Fibroblast of skin of scalp (primary cell): ENCODE measurements at regions not wholly inside any gene's neighbourhood (a gene's known extent, or its start where the extent isn't known, plus 50 kb on each side); places are given as distances from the start of the nearest gene placed in this dataset.
"Not testable (repeated sequence)": the region's sequence is repeated elsewhere in the genome, so short reads cannot be mapped to it uniquely, and the experiment has no call there.

Source experiments
- DNase-seq: peaks from one replicate; pipeline ENCODE4 v3.0.0-alpha.2; 2013

DNA sequence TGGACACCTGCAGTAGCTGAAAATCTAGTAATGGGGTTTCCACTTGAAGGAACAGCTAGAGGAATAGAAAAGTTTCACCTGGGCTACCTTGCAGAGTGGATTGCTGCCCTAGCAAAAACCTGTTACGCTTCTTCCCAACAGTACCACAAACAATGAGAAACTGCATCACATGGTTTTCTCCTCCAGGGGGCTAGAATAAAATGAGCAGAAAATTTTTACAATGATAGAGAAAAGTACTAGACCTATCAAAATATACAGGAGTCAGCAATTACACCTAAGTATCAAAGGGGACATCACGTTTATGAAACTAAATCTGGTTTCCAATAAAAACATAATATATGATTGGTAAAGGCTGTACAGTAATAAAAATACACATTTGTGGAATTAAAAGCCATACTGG is 423.1 kb upstream of the PITX2 start:
- DNase-seq: no peak

DNA sequence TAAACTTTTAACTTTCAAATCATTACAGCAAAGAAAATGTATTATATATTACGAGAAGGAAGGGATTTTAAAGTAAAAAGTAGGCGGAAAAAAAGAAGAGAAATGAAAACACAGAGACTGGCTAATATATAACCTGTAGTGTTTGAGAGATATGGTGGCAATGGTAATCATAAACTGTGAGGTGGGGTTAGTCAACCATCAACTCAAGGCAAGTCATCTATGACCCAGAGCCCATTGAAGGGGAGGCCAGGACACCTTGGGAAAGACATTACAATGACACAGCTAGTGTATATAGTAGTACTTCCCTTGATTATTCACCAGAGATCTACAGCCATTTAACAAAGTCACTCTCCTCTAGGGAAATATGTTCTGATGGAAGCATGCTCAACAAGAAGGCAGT is 423.9 kb upstream of the PITX2 start:
- DNase-seq: no peak

DNA sequence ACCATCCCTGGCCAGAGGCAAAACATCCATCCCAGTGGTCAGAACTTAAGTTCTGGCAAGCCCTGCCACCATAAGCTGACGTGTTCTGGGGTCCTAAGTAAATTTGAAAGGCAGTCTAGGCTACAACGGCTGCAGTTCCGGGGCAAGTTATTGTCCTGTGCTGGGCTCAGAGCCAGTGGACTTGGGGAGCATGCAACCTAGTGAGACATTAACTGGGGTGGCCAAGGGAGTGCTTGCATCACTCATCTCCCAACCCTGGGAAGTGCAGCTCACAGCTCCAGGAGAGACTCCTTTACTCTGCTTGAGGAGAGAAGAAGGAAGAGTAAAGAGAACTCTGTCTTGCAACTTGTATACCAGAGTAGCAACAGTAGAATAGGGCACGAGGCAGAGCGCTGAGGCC is 425.4 kb upstream of the PITX2 start:
- DNase-seq: no peak

DNA sequence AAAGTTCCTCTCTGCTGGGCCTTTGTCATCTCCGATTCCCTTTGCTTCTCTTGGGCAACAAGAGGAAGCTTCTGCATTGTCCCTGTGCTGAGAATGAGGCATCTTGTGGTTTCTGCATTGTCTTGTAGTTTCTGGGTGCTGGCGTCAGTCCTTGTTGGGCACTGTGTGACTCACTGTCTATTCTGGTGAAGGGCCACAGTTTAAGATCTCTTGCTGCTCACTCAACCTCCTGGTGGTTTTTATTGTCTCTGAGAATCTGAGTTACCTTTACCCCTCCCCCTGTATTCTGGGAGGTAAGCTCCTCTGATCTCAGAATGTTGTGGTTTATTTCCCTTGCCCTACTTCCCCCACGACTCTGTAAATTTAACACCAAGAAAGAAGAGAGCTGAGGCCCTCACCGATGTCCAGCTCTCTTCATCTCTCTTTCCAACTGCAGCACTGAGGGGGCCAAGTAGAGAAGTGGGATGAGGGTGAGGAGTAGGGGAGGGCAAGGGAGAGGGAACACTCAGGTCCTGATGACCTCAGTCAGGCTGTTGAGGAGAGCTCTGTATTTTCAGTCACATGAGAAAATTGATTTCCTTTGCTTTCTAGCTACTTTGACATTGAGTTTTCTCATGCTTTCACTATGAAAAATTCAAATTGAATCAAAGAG is 441.6 kb upstream of the PITX2 start:
- DNase-seq: peak; percentile 93

DNA sequence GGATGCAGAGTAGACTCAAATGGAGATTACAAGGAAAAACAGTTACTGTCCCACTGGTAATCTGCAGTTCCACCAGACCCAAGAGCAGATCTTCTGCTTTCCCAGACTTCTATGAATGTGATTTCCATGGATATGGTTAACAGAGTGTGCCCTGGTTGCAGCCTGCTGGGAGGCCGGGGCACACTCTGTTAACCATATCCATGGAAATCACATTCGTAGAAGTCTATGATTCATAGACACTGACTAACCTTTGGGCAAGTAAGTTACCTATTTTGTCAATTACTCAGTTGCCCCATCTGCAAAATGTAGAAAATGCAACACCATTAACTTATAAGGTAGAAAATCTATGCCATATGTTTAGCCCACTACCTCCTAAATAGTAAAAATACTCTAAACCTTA is 443.1 kb upstream of the PITX2 start:
- no peak for DNase-seq

DNA sequence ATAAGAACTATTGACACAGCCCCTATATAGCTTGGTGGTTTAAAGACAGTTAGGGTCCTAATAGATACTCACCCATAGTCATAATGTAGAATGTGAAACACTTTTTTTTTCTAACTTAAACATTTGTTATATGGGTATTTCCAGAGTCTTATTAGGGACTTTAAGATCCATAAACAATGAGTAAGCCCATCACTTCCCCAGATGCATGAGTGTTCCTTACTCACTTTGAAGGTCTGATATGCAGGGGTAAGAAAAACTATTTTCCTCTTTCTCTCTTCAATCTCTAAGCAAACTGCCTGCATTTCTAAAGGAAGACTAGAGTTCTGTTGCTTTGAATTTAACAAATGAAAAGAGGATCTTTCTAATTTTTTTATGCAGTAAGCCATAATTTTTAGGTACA is 443.6 kb upstream of the PITX2 start:
- DNase-seq: peak; percentile 48

DNA sequence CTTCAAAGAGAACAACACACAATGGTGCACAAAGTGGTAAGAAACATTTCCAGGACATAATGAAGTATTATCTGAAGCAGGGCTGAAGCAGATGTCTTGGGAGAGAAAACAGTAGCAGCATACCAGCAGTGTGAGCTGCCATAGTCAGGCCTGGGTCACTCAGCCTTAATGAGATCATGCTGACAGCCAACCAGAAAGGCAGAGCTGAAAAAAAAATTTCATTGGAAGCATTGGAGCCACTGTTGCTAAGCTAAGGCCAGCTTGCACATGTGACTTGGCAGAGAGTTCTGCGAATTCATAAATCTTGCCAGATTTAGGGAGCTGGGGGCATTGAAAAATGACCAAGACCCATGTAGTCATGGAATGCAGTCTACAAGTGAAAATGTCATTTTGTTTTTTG is 444.0 kb upstream of the PITX2 start:
- peak; percentile 71 for DNase-seq

DNA sequence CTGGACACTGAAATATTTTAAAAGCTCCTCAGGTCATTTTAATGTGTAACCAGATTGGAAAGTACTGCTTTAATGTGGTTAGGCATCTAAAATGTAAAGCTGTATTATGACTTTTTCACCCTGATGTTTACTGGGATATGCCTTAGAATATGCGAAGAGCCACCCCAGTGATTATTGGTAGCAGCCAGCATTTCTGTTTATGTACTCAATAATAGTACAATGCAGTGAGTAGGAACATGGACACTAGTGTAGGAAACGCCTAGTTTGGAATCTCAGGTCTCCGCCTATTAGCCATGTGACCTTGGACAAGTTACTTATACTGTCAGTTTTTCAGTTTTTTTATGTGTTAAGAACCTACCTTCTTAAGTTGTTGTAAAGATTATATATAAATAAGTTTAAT is 446.0 kb upstream of the PITX2 start:
- no peak for DNase-seq

DNA sequence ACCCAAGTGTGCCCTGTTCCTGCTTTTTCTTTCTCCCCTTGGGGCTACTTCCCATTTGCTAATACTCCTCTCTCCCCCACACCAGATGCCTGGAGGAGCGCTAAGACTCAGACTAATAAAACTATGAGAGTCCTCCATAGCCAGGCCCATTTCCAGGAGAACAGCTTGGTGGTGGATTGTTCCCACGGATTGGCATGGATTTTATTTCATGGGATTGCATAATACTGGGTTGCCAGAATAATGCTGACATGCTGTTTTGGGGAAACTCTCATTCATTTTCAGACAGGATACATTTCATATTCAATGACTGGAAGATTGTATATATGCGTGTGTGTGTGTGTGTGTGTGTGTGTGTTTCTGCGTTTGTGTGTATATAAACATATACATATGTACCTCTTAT is 447.5 kb upstream of the PITX2 start:
- peak; percentile 49 for DNase-seq

DNA sequence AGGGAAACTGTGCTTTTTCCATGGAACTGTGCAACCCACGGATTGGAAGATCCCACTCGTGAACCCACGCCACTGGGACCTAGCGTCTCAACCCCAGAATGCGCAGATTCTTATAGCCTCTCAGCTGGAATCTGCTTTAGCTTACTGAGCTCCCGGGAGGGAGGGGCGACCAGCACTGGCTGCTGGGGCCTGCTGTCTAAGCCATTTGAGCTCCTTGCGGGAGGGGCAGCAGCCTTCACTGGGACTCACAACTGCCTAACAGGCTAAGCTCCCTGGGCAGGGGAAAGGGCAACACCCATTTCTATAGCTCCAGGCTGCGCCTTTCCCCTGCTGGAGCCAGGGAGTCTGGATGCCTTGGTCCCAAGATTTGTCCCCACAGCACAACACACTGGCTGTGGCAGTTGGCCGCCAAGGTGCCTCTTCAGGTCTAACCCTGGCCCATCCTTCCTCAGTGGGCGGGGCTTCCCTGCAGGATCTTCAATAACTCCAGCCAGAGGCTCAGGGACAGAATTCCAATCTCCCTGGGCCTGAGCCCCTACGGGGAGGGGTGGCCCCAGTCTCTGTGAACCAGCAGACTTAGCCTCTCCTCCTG is 451.7 kb upstream of the PITX2 start:
- DNase-seq: no peak

DNA sequence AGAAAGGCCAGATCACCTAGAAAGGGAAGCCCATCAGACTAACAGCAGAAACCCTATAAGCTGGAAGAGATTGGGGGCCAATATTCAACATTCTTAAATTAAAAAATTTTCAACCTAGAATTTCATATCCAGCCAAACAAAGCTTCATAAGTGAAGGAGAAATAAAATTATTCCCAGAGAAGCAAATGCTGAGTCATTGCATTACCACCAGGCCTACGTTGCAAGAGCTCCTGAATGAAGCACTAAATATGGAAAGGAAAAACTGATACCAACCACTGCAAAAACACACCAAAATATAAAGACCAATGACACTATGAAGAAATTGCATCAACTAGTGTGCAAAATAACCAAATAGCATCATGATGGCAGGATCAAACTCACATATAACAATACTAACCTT is 453.4 kb upstream of the PITX2 start:
- DNase-seq: not testable (repeated sequence)

DNA sequence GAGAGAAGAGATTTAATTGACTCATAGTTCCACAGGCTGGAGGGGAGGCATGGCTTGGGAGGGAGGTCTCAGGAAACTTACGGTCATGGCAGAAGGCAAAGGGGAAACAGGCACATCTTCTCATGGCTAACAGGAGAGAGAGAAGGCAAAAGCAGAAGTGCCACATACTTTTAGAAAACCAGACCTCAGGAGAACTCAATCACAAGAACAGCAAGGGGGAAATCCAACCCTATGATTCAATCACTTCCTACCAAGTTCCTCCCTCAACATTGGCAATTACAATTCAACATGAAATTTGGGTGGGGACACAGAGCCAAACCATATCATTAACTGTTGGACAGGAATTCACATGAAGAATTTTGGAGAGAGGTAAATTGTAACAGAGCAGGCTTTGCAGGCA is 485.3 kb upstream of the PITX2 start:
- DNase-seq: peak; percentile 12

DNA sequence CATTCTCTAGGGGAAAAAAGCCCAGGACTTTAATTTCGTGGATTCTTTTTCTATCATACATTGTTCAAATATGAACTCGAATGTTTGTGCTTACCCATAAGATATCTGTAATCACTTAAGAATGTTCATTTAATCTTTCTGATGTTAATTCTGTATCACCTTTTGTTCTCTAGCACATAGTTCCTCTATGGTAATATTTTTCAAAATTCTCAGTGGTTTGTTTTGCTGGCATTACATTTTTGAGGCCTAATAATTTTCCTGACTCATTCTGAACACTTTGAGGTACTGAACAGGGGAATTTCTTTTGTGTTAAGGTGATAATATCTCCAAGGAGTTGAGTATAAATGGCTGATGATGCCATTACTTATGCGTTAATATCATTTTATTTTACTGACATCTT is 490.7 kb upstream of the PITX2 start:
- no peak for DNase-seq

DNA sequence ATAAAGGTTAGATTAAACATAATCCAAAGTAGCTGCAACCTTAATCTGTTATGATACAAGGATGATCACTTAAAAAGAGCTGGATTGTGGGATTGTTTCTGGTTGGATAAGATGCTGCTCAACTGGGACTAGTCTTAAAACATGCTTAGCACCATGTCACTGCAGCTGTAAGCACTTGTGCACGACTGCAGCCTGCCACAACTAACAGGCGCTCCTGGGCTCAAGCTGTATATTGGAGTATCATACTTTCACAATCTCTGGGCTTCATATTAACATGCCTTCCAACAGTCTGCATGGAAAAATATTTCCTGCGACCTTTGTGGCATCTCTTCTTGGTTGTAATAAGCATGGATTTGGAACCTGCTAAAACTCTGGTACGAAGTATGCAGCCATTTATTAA is 493.0 kb upstream of the PITX2 start:
- no peak for DNase-seq

DNA sequence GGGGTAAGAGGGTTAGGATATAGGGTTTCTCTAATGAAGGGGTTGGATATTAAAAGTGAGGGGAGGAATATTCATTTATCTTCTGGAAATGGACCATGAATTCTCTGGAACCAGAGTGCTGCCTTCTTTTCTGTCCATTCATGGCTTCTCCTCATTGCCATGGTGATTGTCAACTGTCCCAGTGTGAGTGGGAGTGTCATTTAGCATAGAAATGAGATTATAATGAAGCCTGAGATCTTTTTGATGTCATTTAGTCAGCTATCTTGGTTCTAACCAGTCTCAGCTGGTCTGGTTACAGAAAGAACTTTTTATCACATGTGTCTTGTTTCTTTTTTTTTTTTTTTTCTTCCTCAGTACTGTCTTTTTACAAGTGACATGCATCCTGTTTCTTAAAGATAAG is 497.3 kb upstream of the PITX2 start:
- no peak for DNase-seq

DNA sequence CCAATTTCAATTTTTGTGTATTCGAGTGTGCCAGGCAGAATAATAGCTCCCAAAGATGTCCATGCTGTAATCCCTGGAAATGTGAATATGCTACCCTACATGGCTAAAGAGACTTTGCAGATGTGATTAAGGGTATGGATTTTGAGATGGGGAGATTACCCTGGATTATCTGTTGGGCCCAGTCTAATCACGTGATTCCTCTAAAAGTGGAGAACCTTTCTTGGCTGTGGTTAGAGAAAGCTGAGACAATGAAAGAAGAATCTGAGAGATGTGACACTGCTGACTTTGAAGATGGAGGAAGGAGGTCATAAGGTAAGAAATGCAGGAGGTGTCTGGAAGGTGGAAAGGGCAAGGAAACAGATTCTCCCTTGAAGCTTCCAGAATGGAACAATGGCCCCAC is 503.5 kb upstream of the PITX2 start:
- no peak for DNase-seq

DNA sequence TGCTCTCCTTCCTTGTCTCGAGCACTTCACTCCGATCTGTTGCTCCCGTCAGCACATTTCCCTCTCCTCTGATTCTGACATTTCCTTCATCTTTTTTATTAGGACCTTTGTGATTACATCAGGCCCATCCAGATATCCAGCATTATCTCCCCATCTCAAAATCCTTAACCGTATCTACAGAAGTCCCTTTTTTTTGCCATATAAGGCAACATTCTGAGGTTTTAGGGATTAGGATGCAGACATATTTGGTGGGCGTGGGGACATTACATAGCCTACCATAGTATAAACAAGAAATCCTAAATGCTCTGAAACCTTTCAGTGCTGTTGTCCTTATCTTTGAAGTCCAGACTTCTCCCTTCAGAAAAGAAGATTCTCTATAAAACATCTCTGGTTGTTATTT is 505.0 kb upstream of the PITX2 start:
- DNase-seq: peak; percentile 46

DNA sequence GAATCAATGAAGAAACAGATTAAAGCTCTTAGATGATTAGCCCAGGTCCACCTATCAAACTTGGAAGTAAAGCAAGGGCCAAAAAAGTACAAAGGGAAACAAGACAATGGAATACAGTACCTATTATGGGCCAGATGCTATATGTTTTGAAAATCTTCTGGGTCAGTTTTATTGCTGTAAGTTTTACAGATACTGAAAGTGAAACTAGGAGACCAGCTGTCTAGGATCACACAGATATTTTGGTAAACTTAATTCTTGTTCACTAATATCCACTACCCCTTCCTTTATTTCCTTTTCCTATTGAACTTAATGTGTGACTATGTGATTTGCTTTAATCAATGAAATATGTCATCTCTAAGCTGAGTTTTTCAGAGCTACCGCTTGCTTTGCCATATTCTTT is 505.4 kb upstream of the PITX2 start:
- no peak for DNase-seq

DNA sequence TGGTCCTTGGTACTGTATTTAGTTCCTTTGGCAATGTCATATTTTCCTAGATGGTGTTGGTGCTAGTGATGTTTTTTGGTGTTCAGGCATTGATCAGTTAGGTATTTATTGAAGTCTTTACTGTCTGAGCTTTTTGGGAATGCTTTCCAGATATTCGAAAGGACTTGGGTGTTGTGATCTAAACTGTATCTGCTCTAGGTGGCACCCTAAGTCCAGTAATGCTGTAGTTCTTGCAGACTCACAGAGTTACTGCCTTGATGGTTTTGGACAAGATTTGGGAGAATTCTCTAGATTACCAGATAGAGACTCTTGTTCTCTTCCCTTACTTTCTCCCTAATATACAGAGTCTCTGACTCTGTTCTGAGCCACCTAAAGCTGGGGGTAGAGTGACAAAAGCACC is 513.6 kb upstream of the PITX2 start:
- DNase-seq: peak; percentile 69

DNA sequence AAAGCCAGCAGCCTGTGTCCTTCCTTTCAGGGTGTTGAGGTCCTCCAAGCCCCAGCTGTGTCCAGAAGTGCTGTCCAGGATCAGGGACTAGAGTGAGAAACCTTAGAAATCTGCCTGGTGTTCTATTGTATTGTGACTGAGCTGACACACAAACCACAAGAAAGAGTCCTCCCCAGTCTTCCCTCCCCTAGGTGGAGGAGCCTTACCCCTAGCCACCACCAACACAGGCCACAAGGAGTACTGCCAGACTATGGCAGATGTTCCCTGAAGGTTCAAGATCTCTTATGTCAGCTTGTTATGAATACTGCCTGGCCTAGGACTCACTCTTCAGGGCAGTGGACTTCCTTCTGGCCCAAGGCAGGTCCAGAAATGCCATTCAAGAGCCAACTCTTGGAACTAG is 514.1 kb upstream of the PITX2 start:
- DNase-seq: no peak

DNA sequence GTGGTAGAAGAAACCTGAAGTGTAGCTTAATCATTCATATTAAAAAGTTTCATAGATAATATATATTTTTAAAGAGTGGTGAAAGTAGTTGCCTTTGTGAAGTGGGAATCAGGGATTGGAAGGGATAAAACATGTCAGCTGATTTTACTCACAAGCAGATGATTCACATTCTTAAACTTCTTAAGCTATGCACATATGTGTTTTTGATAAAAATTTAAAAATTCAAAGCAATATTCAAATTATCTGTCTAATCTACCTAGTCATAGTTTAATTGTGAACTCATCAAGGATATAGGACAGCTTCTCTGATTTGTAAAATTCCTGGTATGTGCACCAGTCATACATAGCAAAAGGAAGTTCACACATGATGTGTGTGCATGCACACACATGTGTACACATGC is 520.6 kb upstream of the PITX2 start:
- DNase-seq: no peak

DNA sequence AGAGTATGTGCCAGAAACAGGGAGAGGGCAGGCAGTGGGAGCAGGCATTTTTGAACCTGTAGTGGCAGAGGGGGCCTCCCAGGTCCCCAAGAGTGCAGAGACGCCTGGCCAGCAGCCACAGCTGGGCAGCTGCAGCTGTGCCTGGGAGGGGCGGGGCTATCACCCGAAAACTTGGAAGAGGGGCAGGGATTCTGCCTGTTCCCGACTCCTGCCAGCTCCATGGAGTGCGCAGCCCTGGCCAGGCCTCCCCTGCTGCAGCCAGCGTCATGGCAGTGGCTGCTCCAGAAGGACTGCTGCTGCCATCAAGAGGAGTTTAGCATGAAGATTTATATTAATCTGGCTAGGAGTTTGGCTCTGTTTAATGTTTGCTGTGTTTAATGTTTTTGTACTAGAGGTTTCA is 532.1 kb upstream of the PITX2 start:
- no peak for DNase-seq

DNA sequence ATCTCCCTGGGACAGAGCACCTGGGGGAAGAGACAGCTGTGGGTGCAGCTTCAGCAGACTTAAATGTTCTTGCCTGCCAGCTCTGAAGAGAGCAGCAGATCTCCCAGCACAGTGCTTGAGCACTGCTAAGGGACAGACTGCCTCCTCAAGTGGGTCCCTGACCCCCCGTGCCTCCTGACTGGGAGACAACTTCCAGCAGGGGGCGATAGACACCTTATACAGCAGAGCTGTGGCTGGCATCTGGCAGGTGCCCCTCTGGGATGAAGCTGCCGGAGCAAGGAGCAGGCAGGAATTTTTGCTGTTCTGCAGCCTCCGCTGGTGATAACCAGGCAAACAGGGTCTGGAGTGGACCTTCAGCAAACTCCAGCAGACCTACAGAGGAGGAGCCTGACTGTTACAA is 541.7 kb upstream of the PITX2 start:
- DNase-seq: not testable (repeated sequence)

DNA sequence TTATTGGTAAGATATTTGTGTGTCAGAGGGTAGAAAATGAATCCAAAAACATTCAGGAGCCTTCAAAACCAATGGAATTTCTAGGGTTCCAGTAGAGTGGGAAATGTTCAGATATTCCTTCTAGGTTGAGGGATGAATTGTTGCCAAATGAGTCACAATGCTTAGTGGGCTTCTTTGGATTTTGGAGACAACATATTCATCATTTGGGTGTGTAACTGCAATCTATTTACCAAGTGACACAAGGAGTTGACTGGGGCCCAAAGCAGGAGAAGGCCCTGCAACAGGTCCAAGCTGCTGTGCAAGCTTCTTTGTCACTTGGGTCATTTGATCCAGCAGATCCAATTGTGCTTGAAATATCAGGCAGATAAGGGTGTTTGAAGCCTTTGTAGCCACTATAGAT is 551.5 kb upstream of the PITX2 start:
- DNase-seq: peak; percentile 61

DNA sequence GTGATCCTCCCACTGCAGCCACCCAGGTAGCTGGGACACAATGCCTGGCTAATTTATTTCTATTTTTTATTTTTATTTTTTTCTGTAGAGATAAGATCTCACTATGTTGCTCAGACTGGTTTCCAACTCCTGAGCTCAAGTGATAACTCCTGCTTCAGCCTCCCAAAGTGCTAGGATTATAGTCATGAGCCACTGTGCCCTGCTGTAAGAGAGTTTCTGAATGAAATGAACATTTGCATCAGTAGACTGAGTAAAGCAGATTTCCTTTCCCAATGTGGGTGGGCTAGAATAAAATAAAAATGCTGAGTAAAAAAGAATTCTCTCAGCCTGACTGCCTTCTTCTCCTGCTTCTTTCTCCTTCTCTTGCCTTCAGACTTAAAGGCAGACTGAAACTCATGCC is 555.4 kb upstream of the PITX2 start:
- no peak for DNase-seq
